KOPT-K1 (cell line): ENCODE measurements at regions not wholly inside any gene's neighbourhood (a gene's known extent, or its start where the extent isn't known, plus 50 kb on each side); places are given as distances from the start of the nearest gene placed in this dataset.

ENCODE experiments used
- H3K27ac ChIP-seq: fragments of 200-600 bp; sonication (generic); 2 replicates; pipeline ENCODE4 v1.5.1; 2016; ENCODE audit warnings: antibody characterized with exemption, mild to moderate bottlenecking, low read depth, low read length; ENCODE audit not compliant: poor library complexity, severe bottlenecking
- H3K36me3 ChIP-seq: fragments of 200-600 bp; sonication (generic); 2 replicates; pipeline ENCODE4 v1.5.1; 2017; ENCODE audit warnings: antibody characterized with exemption, mild to moderate bottlenecking, low read length, moderate library complexity; ENCODE audit not compliant: insufficient read depth
- H3K9me3 ChIP-seq: fragments of 200-600 bp; sonication (generic); 2 replicates; pipeline ENCODE4 v1.5.1; 2017; ENCODE audit warnings: antibody characterized with exemption, low read length, mild to moderate bottlenecking; ENCODE audit not compliant: insufficient read depth, poor library complexity, severe bottlenecking

- no peaks in the 10 kb centered on the region for H3K9me3 ChIP-seq
- H3K27ac ChIP-seq, result no peak overlapping the region
- H3K36me3 ChIP-seq, result no peaks in the 10 kb centered on the region
Observed at GRCh38 chr18:39007031-39007902, 1441.7 kb upstream of the CELF4 start.

- Histone ChIP-seq H3K36me3 (no peaks in the 10 kb centered on the region), H3K9me3 (no peaks in the 10 kb centered on the region), H3K27ac (no peak overlapping the region)
Observed at GRCh38 chr18:38996056-38996455, 1430.5 kb upstream of the CELF4 start.

GRCh38 chr18:38993342-38993741, 1427.7 kb upstream of the CELF4 start:
- Histone ChIP-seq H3K27ac (no peak overlapping the region), H3K9me3 (no peaks in the 10 kb centered on the region), H3K36me3 (no peaks in the 10 kb centered on the region)

- Histone ChIP-seq H3K27ac (no peak overlapping the region), H3K36me3 (no peaks in the 10 kb centered on the region), H3K9me3 (no peaks in the 10 kb centered on the region)
Observed at GRCh38 chr18:38984968-38985367, 1419.4 kb upstream of the CELF4 start.

GRCh38 chr18:38982072-38982471, 1416.5 kb upstream of the CELF4 start:
- Histone ChIP-seq H3K27ac (no peak overlapping the region), H3K9me3 (no peaks in the 10 kb centered on the region), H3K36me3 (no peaks in the 10 kb centered on the region)

GRCh38 chr18:38981389-38981788, 1415.8 kb upstream of the CELF4 start:
- no peaks in the 10 kb centered on the region for H3K36me3 ChIP-seq
- H3K9me3 ChIP-seq, result no peaks in the 10 kb centered on the region
- H3K27ac ChIP-seq, result no peak overlapping the region

- Histone ChIP-seq H3K27ac (no peak overlapping the region), H3K36me3 (no peaks in the 10 kb centered on the region), H3K9me3 (no peaks in the 10 kb centered on the region)
Observed at GRCh38 chr18:38980420-38980819, 1414.8 kb upstream of the CELF4 start.

GRCh38 chr18:38972571-38972970, 1407.0 kb upstream of the CELF4 start:
- Histone ChIP-seq H3K9me3 (no peaks in the 10 kb centered on the region), H3K36me3 (no peaks in the 10 kb centered on the region), H3K27ac (no peak overlapping the region)

- H3K27ac ChIP-seq, result no peak overlapping the region
- H3K9me3 ChIP-seq, result no peaks in the 10 kb centered on the region
- no peaks in the 10 kb centered on the region for H3K36me3 ChIP-seq
Observed at GRCh38 chr18:38971881-38972280, 1406.3 kb upstream of the CELF4 start.

- Histone ChIP-seq H3K27ac (no peak overlapping the region), H3K9me3 (no peaks in the 10 kb centered on the region), H3K36me3 (no peaks in the 10 kb centered on the region)
Observed at GRCh38 chr18:38966841-38967240, 1401.2 kb upstream of the CELF4 start.

- H3K27ac ChIP-seq, result no peak overlapping the region
- H3K36me3 ChIP-seq, result no peaks in the 10 kb centered on the region
Observed at GRCh38 chr18:38963943-38964660, 1398.5 kb upstream of the CELF4 start.

GRCh38 chr18:38961880-38962279, 1396.3 kb upstream of the CELF4 start:
- H3K27ac ChIP-seq, result no peak overlapping the region
- no peaks in the 10 kb centered on the region for H3K9me3 ChIP-seq
- no peaks in the 10 kb centered on the region for H3K36me3 ChIP-seq

More at GRCh38 chr18:38963943-38964660, 1398.5 kb upstream of the CELF4 start:
- no peaks in the 10 kb centered on the region for H3K9me3 ChIP-seq

GRCh38 chr18:38957736-38958135, 1392.1 kb upstream of the CELF4 start:
- Histone ChIP-seq H3K9me3 (no peaks in the 10 kb centered on the region), H3K36me3 (no peaks in the 10 kb centered on the region), H3K27ac (no peak overlapping the region)

- no peaks in the 10 kb centered on the region for H3K9me3 ChIP-seq
- no peak overlapping the region for H3K27ac ChIP-seq
- no peaks in the 10 kb centered on the region for H3K36me3 ChIP-seq
Observed at GRCh38 chr18:38956068-38956467, 1390.5 kb upstream of the CELF4 start.

GRCh38 chr18:38951633-38952032, 1386.0 kb upstream of the CELF4 start:
- H3K27ac ChIP-seq, result no peak overlapping the region
- H3K9me3 ChIP-seq, result no peaks in the 10 kb centered on the region
- H3K36me3 ChIP-seq, result no peaks in the 10 kb centered on the region
